IMR-90 (cell line): ENCODE measurements at regions not wholly inside any gene's neighbourhood (a gene's known extent, or its start where the extent isn't known, plus 50 kb on each side); places are given as distances from the start of the nearest gene placed in this dataset.

Source experiments
- ATAC-seq: fragments of 200-7000 bp; cut with Tn5 transposase; 2 replicates; pipeline ENCODE4 v1.9.1; 2020; ENCODE audit warnings: low read depth, mild to moderate bottlenecking, moderate library complexity
- BruUV-seq: library from RNA; stranded (reverse); fragments of 400-500 nt; replicated peaks from 2 replicates; lab custom pipeline; 2021; lab: Mats Ljungman, UMichigan
- CTCF ChIA-PET: fragments of 300-600 bp; formaldehyde crosslinking; extraction: SDS; loops from one replicate; lab custom pipeline; 2021; ENCODE audit warnings: antibody characterized with exemption; lab: Yijun Ruan, JAX
- POLR2A ChIA-PET: fragments of 300-600 bp; sonication (Branson Sonifier 250); formaldehyde crosslinking; loops from one replicate; lab custom pipeline; 2022; ENCODE audit warnings: antibody characterized with exemption; ENCODE audit not compliant: unreplicated experiment; lab: Charles Lee
- DNase-seq: peaks from one replicate; pipeline ENCODE4 v3.0.0; 2013
- H2AFZ ChIP-seq: replicated peaks from 2 replicates; pipeline ENCODE3; 2013; ENCODE audit warnings: low read length, mild to moderate bottlenecking; ENCODE audit not compliant: poor library complexity
- H2AK5ac ChIP-seq: 2 replicates; pipeline ENCODE4 v1.6.1; 2013; ENCODE audit warnings: low read depth, low read length, inconsistent platforms
- H2AK9ac ChIP-seq: replicated peaks from 2 replicates; pipeline ENCODE3; 2013; ENCODE audit warnings: mild to moderate bottlenecking, low read depth, low read length, moderate library complexity; ENCODE audit not compliant: poor library complexity
- H2BK120ac ChIP-seq: 2 replicates; pipeline ENCODE4 v1.6.1; 2013; ENCODE audit warnings: low read depth, low read length, inconsistent platforms
- H2BK15ac ChIP-seq: 3 replicates; pipeline ENCODE4 v1.6.1; 2013; ENCODE audit warnings: low read depth, low read length, inconsistent platforms
- H2BK20ac ChIP-seq: 2 replicates; pipeline ENCODE4 v1.6.1; 2013; ENCODE audit warnings: low read depth, mild to moderate bottlenecking, inconsistent platforms, low read length, moderate library complexity
- H2BK5ac ChIP-seq: 2 replicates; pipeline ENCODE4 v1.6.1; 2013; ENCODE audit warnings: mild to moderate bottlenecking, low read depth, low read length, inconsistent platforms; ENCODE audit not compliant: poor library complexity, severe bottlenecking
- H3K14ac ChIP-seq: replicated peaks from 2 replicates; pipeline ENCODE4 v1.6.1; 2013; ENCODE audit warnings: low read depth, low read length, inconsistent platforms
- H3K18ac ChIP-seq: 2 replicates; pipeline ENCODE4 v1.6.1; 2013; ENCODE audit warnings: low read depth, low read length, control low read depth
- H3K23ac ChIP-seq: 2 replicates; pipeline ENCODE4 v1.6.1; 2013; ENCODE audit warnings: low read depth, low read length, inconsistent platforms
- H3K27ac ChIP-seq: 2 replicates; pipeline ENCODE4 v1.5.1; 2013; ENCODE audit warnings: mild to moderate bottlenecking, control low read depth, low read length; ENCODE audit not compliant: insufficient read depth
- H3K27me3 ChIP-seq: 2 replicates; pipeline ENCODE4 v1.6.1; 2013; ENCODE audit warnings: low read length; ENCODE audit not compliant: control insufficient read depth, insufficient read depth
- H3K36me3 ChIP-seq: 2 replicates; pipeline ENCODE4 v1.6.1; 2013; ENCODE audit warnings: low read length, mixed read lengths; ENCODE audit not compliant: control insufficient read depth, insufficient read depth
- H3K4ac ChIP-seq: 2 replicates; pipeline ENCODE4 v1.6.1; 2013; ENCODE audit warnings: low read depth, low read length, inconsistent platforms
- H3K4me1 ChIP-seq: 2 replicates; pipeline ENCODE4 v1.6.1; 2013; ENCODE audit warnings: low read length, mixed read lengths; ENCODE audit not compliant: control insufficient read depth, insufficient read depth
- H3K4me2 ChIP-seq: 2 replicates; pipeline ENCODE4 v1.6.1; 2013; ENCODE audit warnings: low read depth, mild to moderate bottlenecking, control low read depth, low read length, moderate library complexity
- H3K4me3 ChIP-seq: 2 replicates; pipeline ENCODE4 v1.5.1; 2013; ENCODE audit warnings: low read depth, mild to moderate bottlenecking, control low read depth, low read length, moderate library complexity; ENCODE audit not compliant: insufficient read depth
- H3K56ac ChIP-seq: 2 replicates; pipeline ENCODE4 v1.6.1; 2013; ENCODE audit warnings: low read length, inconsistent platforms; ENCODE audit not compliant: insufficient read depth; ENCODE audit errors: extremely low read depth
- H3K79me1 ChIP-seq, 2 experiments: 2 replicates each; pipeline ENCODE4 v1.6.1; 2013; ENCODE audit warnings: low read length in 2 of 2, inconsistent platforms in 1 of 2, low read depth in 1 of 2
- H3K9ac ChIP-seq: 2 replicates; pipeline ENCODE4 v1.6.1; 2013; ENCODE audit warnings: low read depth, low read length, control low read depth
- H3K9me1 ChIP-seq: 2 replicates; pipeline ENCODE4 v1.6.1; 2013; ENCODE audit warnings: low read length, inconsistent platforms; ENCODE audit not compliant: insufficient read depth
- H3K9me3 ChIP-seq: 2 replicates; pipeline ENCODE4 v1.6.1; 2013; ENCODE audit warnings: low read length; ENCODE audit not compliant: control insufficient read depth, insufficient read depth
- H4K20me1 ChIP-seq: 2 replicates; pipeline ENCODE4 v1.6.1; 2013; ENCODE audit warnings: low read length, inconsistent platforms; ENCODE audit not compliant: insufficient read depth
- H4K5ac ChIP-seq: 2 replicates; pipeline ENCODE4 v1.6.1; 2013; ENCODE audit warnings: mild to moderate bottlenecking, low read depth, low read length, control low read depth
- H4K8ac ChIP-seq, 2 experiments: 2 replicates each; pipeline ENCODE4 v1.6.1; 2013; ENCODE audit warnings: low read depth in 2 of 2, low read length in 2 of 2, control low read depth in 1 of 2, inconsistent platforms in 1 of 2
- H4K91ac ChIP-seq: 2 replicates; pipeline ENCODE4 v1.6.1; 2013; ENCODE audit warnings: low read depth, low read length, inconsistent platforms; ENCODE audit not compliant: insufficient read depth
- CEBPB ChIP-seq: IDR thresholded peaks from 2 replicates; pipeline ENCODE4 v1.6.1; 2012; ENCODE audit warnings: low read depth, low read length, improper control_type of control experiment
- FOS ChIP-seq: fragments of 150-350 bp; IDR thresholded peaks from 2 replicates; pipeline ENCODE4 v1.6.1; 2016; ENCODE audit warnings: low read depth, low read length
- MAZ ChIP-seq: IDR thresholded peaks from 2 replicates; pipeline ENCODE4 v1.6.1; 2012; ENCODE audit warnings: low read depth, mild to moderate bottlenecking, low read length, improper control_type of control experiment, moderate library complexity, borderline replicate concordance
- POLR2A ChIP-seq: IDR thresholded peaks from 2 replicates; pipeline ENCODE4 v1.6.1; 2012; ENCODE audit warnings: mild to moderate bottlenecking, low read depth, low read length
- RAD21 ChIP-seq: IDR thresholded peaks from 2 replicates; pipeline ENCODE4 v1.6.1; 2012; ENCODE audit warnings: low read length, improper control_type of control experiment
- SMC3 ChIP-seq: fragments of 150-350 bp; IDR thresholded peaks from 2 replicates; pipeline ENCODE4 v1.6.1; 2016; ENCODE audit warnings: low read depth, mild to moderate bottlenecking, antibody characterized with exemption, low read length, moderate library complexity
- WGBS, 2 experiments: methylation state at CpG; one replicate each; pipeline versions ENCODE4 v1.1.5 to v1.1.7; 2013; ENCODE audit warnings: missing lambda C conversion rate in 2 of 2; ENCODE audit not compliant: insufficient read length in 1 of 2; ENCODE audit errors: extremely low coverage in 2 of 2; 5-methylcytosine and 5-hydroxymethylcytosine counted together
- dilution Hi-C: fragments of 300-500 bp; cut with HindIII; formaldehyde crosslinking; loops from one replicate; pipeline ENCODE4 v1.14.3; 2018; ENCODE audit warnings: low sequenced_read_pairs; ENCODE audit not compliant: unreplicated experiment
- in situ Hi-C: fragments of 300-500 bp; cut with MboI; formaldehyde crosslinking; loops from 3 replicates; pipeline ENCODE4 v1.14.3; 2019; ENCODE audit warnings: low sequenced_read_pairs, inconsistent platforms, mixed read lengths
- intact Hi-C: fragments of 100-400 bp; cut with micrococcal nuclease; formaldehyde crosslinking; loops from 2 replicates; pipeline ENCODE4 v1.10.0; 2022
- TF ChIP-seq, protein P1 (sequence below): fragments of 150-350 bp; IDR thresholded peaks from 2 replicates; pipeline ENCODE4 v1.6.1; 2017; ENCODE audit warnings: mild to moderate bottlenecking, antibody characterized with exemption, low read length, low read depth

DNA sequence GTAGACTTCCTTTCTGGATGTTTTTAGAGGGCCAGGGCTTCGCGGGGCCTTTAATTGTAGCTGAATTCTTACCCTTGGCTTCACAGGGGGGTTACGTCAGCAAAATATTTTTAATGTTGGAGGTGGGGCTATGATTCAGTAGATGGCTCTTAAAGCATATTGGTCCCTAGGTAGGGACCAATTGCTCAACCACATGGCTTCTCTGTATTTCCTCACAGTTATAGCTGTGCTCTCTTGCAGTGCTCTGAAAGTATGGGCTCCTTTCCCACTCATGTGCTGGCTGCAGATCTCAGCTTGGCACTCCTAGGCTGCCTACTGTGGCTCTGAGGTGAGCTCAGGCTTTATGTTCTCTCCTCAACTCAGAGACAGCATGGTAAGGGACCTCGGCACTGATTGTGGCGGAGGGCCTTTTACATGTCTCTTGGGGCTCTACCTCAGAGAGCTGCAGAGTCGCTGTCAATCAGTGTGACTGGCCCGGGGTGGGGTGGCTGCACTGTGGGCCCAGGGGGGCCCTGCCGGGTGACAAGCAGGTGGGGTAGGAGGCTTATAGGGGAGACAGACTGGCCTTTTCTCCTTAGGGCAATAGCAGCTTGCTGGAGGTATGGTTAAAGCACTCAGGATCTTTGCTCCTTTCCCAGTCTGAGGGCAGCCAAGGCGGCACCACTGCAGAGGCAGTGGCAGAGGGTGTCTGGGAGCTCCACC, 318.0 kb downstream of the DOK5 start:
- POLR2A ChIA-PET: no interaction called here
- no peak for ATAC-seq

More for the DNA sequence above, 318.0 kb downstream of the DOK5 start:
- CTCF ChIA-PET: no interaction called here
- no peak overlapping the region for H4K5ac ChIP-seq
- H2BK120ac ChIP-seq: no peak overlapping the region
- no peak overlapping the region for H3K56ac ChIP-seq
- no TSS peak for BruUV-seq
- H3K18ac ChIP-seq: no peak overlapping the region
- no peak overlapping the region for H3K14ac ChIP-seq
- H2BK5ac ChIP-seq: no peak overlapping the region
- H3K4me2 ChIP-seq: no peak overlapping the region
- no peak overlapping the region for H2BK15ac ChIP-seq
- H3K9ac ChIP-seq: no peak overlapping the region
- no peak overlapping the region for H3K23ac ChIP-seq
- no peak overlapping the region for H2AK9ac ChIP-seq
- no peaks in the 10 kb centered on the region for H3K36me3 ChIP-seq
- WGBS, 2 experiments: no CpG with 5 or more reads among the region's 9 CpGs
- H3K27ac ChIP-seq: no peak overlapping the region
- no peak overlapping the region for H4K91ac ChIP-seq
- H2AK5ac ChIP-seq: no peak overlapping the region
- no peaks in the 10 kb centered on the region for H3K9me1 ChIP-seq
- no peaks in the 10 kb centered on the region for H3K27me3 ChIP-seq
- no peak for DNase-seq
- H3K79me1 ChIP-seq: no peaks in the 10 kb centered on the region
- intact Hi-C loops: no loop called here
- dilution Hi-C loops: no loop called here
- peaks cover 16% of the 10 kb centered on the region for H3K9me3 ChIP-seq
- H4K20me1 ChIP-seq: no peaks in the 10 kb centered on the region
- H2BK20ac ChIP-seq: no peak overlapping the region
- H4K8ac ChIP-seq: no peak overlapping the region
- H3K4me3 ChIP-seq: no peak overlapping the region
- H3K4ac ChIP-seq: no peak overlapping the region
- TF ChIP-seq RAD21 (no peak), SMC3 (no peak), CEBPB (no peak), POLR2A (no peak), MAZ (no peak), FOS (no peak)
- TF ChIP-seq, protein P1, sequence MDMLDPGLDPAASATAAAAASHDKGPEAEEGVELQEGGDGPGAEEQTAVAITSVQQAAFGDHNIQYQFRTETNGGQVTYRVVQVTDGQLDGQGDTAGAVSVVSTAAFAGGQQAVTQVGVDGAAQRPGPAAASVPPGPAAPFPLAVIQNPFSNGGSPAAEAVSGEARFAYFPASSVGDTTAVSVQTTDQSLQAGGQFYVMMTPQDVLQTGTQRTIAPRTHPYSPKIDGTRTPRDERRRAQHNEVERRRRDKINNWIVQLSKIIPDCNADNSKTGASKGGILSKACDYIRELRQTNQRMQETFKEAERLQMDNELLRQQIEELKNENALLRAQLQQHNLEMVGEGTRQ: no peak
- H3K4me1 ChIP-seq: no peaks in the 10 kb centered on the region
- in situ Hi-C loops: no loop called here
- no peak overlapping the region for H2AFZ ChIP-seq
